AG04450 (cell line): ENCODE measurements at regions not wholly inside any gene's neighbourhood (a gene's known extent, or its start where the extent isn't known, plus 50 kb on each side); places are given as distances from the start of the nearest gene placed in this dataset.

Experiments
- CTCF ChIA-PET: fragments of 300-600, 350-600 bp; formaldehyde crosslinking; extraction: SDS; loops from one replicate; lab custom pipeline; 2022; ENCODE audit warnings: antibody characterized with exemption, inconsistent platforms; lab: Charles Lee
- POLR2A ChIA-PET: fragments of 350-600 bp; formaldehyde crosslinking; extraction: SDS; loops from one replicate; lab custom pipeline; 2021; ENCODE audit warnings: antibody characterized with exemption, inconsistent platforms; lab: Yijun Ruan, JAX
- DNase-seq: peaks from one replicate; pipeline ENCODE4 v3.0.0-alpha.2; 2011; ENCODE audit warnings: low read depth, low spot score
- H3K27ac ChIP-seq: one replicate; pipeline ENCODE4 v1.5.1; 2012; ENCODE audit warnings: low read depth, low read length, control low read depth
- H3K27me3 ChIP-seq: one replicate; pipeline ENCODE4 v1.6.0; 2012; ENCODE audit warnings: low read length; ENCODE audit not compliant: control insufficient read depth, insufficient read depth
- H3K4me3 ChIP-seq: 2 replicates; pipeline ENCODE4 v1.5.1; 2011; ENCODE audit warnings: mild to moderate bottlenecking, low read depth, low read length, control low read depth
- H3K9me3 ChIP-seq: 2 replicates; pipeline ENCODE4 v1.5.1; 2012; ENCODE audit warnings: low read length; ENCODE audit not compliant: control insufficient read depth, insufficient read depth
- CTCF ChIP-seq: IDR thresholded peaks from 2 replicates; pipeline ENCODE4 v1.5.1; 2011; ENCODE audit warnings: low read depth, low read length, control low read depth, inconsistent platforms

GRCh38 chr1:147475488-147475887 lies 65.8 kb upstream of the BCL9 start:
- TF ChIP-seq CTCF: no peak
- DNase-seq: no peak
- CTCF ChIA-PET: interaction anchor here (1.1 kb wide), 1 partner anchor 21 kb away, joined by 3 read pairs; no protein-coding TSS in a partner anchor
- Histone ChIP-seq H3K9me3 (no peaks in the 10 kb centered on the region), H3K4me3 (no peak overlapping the region), H3K27me3 (no peaks in the 10 kb centered on the region), H3K27ac (no peak overlapping the region)
- POLR2A ChIA-PET: no interaction called here

- no peak for DNase-seq
- Histone ChIP-seq H3K27me3 (no peaks in the 10 kb centered on the region), H3K4me3 (no peak overlapping the region), H3K9me3 (no peaks in the 10 kb centered on the region), H3K27ac (no peak overlapping the region)
- ChIA-PET POLR2A (no interaction called here), CTCF (no interaction called here)
- TF ChIP-seq CTCF: no peak
Observed at GRCh38 chr1:147478521-147478920, 62.8 kb upstream of the BCL9 start.

DNA sequence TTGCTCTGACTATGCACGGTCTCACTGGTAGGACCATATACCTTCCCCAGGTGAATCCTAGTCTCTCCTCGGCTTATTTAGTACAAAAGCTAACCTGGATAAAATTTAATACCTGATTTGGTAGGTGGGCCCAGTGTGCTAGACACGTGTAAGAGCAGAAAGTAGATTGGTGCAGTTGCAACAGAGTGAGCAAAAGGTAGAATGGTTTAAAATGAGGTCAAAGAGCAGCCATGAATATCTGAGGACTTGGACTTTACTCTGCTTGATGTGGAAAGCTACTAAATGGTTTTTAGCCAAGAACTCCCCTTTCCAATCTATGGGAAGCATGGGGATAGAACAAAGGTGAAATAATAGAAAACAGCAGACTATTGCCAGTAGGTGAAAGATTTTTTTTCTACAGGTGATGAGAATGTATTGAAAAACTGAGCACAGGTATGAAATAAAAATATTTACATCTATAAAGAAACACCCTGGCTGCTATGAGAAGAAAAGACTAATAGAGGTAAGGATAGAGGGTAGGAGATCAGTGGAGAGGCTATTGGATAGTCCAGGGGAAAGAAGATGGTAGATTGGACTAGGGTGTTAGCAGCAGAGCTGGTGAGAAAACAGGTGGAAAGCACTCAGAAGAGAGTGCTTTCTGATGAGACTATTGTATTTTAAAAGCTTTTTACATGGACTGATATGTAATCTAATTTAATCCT lies 61.3 kb upstream of the BCL9 start:
- ChIA-PET POLR2A (no interaction called here), CTCF (no interaction called here)
- TF ChIP-seq CTCF: no peak

DNA sequence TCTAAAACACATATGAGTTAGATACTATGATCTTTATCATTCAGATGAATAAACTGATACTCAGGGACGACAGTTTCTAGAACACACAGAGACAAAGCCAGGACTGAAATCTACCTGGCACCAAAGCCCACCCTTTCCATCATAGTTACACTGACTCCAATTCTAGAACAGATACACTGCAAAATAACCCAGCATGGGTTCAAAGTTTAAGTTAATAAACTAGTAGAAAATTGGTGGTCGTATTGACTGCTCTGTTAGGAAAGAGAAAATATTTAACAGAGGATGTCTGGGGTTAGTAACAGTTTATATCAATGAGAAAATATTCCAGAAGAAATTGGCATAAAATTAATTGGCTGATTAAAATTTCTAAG lies 60.8 kb upstream of the BCL9 start:
- no peaks in the 10 kb centered on the region for H3K27me3 ChIP-seq
- TF ChIP-seq CTCF: no peak
- ChIA-PET POLR2A (no interaction called here), CTCF (no interaction called here)
- DNase-seq: no peak
- H3K9me3 ChIP-seq: no peaks in the 10 kb centered on the region
- H3K27ac ChIP-seq: no peak overlapping the region
- H3K4me3 ChIP-seq: no peak overlapping the region

More for the DNA sequence above, 61.3 kb upstream of the BCL9 start:
- no peak overlapping the region for H3K27ac ChIP-seq
- no peaks in the 10 kb centered on the region for H3K27me3 ChIP-seq
- H3K9me3 ChIP-seq: no peaks in the 10 kb centered on the region
- DNase-seq: no peak
- H3K4me3 ChIP-seq: no peak overlapping the region

DNA sequence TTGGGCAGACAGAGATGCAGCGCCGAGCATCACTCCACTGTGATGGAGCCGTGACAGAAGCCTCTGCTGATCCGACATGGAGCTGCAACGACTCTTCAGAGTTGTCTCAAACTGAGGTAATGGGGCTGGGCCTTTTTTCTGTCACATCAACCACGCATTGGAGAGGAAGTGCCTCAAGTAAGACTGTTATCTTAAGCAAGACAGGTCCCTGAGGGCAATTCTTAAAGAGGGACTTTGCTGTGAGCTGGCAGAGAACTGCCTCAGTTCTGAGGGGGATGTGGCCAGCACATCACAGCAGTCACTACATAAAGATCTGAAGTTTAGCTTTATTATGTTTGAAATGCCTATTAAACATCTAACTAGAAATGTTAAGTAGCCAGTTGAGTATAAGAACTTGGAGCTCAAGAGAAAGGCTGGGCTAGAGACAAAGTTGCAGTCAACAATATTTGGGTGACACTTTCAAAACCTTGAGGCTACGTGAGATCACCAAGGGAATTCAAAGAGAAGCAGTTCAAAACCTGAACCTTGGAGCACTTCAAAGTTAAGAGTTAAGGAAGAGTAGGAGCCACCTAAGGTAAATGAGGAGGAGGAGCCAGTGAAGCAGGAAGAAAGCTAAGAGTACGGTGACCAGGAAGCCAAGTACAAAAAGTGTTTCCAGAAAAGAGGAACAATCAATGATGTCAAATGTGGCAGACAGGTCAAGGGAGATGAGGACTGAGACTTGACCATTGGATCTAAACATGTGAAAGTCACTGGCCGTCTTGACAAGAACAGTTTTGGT lies 54.2 kb upstream of the BCL9 start:
- H3K4me3 ChIP-seq: no peak overlapping the region
- H3K27ac ChIP-seq: no peak overlapping the region
- ChIA-PET POLR2A (no interaction called here), CTCF (interaction anchor here (1.4 to 1.8 kb wide), 2 partner anchors 9 to 139 kb away, joined by 3 to 6 read pairs; no protein-coding TSS in a partner anchor)
- no peaks in the 10 kb centered on the region for H3K9me3 ChIP-seq
- H3K27me3 ChIP-seq: peaks cover 12% of the 10 kb centered on the region
- no peak for TF ChIP-seq CTCF
- no peak for DNase-seq
